Neural cell (in vitro differentiated cells): ENCODE measurements at regions not wholly inside any gene's neighbourhood (a gene's known extent, or its start where the extent isn't known, plus 50 kb on each side); places are given as distances from the start of the nearest gene placed in this dataset.

Experiments
- H2AFZ ChIP-seq: fragments of 200-600, 300-800 bp; sonication (generic), shearing (Covaris generic); 2 replicates; pipeline ENCODE4 v1.6.0; 2014; ENCODE audit warnings: low read depth, mild to moderate bottlenecking, antibody characterized with exemption, low read length, moderate library complexity
- H3F3A ChIP-seq: fragments of 200-600 bp; shearing (Covaris generic); 2 replicates; pipeline ENCODE4 v1.6.1; 2016; ENCODE audit warnings: mild to moderate bottlenecking, moderate library complexity, mixed read lengths, antibody characterized with exemption, low read length; ENCODE audit not compliant: insufficient read depth, poor library complexity, severe bottlenecking
- H3K27ac ChIP-seq: fragments of 200-600, 300-800 bp; sonication (generic), shearing (Covaris generic); 2 replicates; pipeline ENCODE4 v1.5.1; 2014; ENCODE audit warnings: mild to moderate bottlenecking, low read length, moderate library complexity
- H3K27me3 ChIP-seq: fragments of 300-800, 200-600 bp; sonication (generic), shearing (Covaris generic); 2 replicates; pipeline ENCODE4 v1.6.0; 2014; ENCODE audit warnings: mild to moderate bottlenecking, low read depth, low read length, moderate library complexity; ENCODE audit not compliant: insufficient read depth
- H3K36me3 ChIP-seq: fragments of 300-800, 200-600 bp; sonication (generic), shearing (Covaris generic); 2 replicates; pipeline ENCODE4 v1.5.1; 2014; ENCODE audit warnings: mild to moderate bottlenecking, antibody characterized with exemption, low read length, moderate library complexity; ENCODE audit not compliant: insufficient read depth
- H3K4me2 ChIP-seq: fragments of 300-800, 200-600 bp; sonication (generic), shearing (Covaris generic); 2 replicates; pipeline ENCODE4 v1.6.0; 2014; ENCODE audit warnings: mild to moderate bottlenecking, low read length
- H3K4me3 ChIP-seq: fragments of 300-800, 200-600 bp; sonication (generic), shearing (Covaris generic); 2 replicates; pipeline ENCODE4 v1.5.1; 2014; ENCODE audit warnings: mild to moderate bottlenecking, low read length, moderate library complexity
- H3K79me2 ChIP-seq: fragments of 200-600 bp; shearing (Covaris generic); replicated peaks from 2 replicates; pipeline ENCODE4 v1.6.0; 2014; ENCODE audit warnings: mild to moderate bottlenecking, low read length, moderate library complexity; ENCODE audit not compliant: insufficient read depth
- H3K9ac ChIP-seq: fragments of 300-800, 200-600 bp; sonication (generic), shearing (Covaris generic); 2 replicates; pipeline ENCODE4 v1.6.1; 2016; ENCODE audit warnings: mild to moderate bottlenecking, low read length, mixed read lengths
- H3K9me2 ChIP-seq: fragments of 200-600 bp; shearing (Covaris generic); 2 replicates; pipeline ENCODE4 v1.6.1; 2016; ENCODE audit warnings: mild to moderate bottlenecking, low read length, mixed read lengths; ENCODE audit not compliant: insufficient read depth
- H3K9me3 ChIP-seq: fragments of 200-600, 300-800 bp; sonication (generic), shearing (Covaris generic); 2 replicates; pipeline ENCODE4 v1.6.1; 2016; ENCODE audit warnings: mild to moderate bottlenecking, mixed run types, low read length, moderate library complexity, mixed read lengths
- H4K20me1 ChIP-seq: fragments of 200-600 bp; shearing (Covaris generic); 2 replicates; pipeline ENCODE4 v1.6.1; 2016; ENCODE audit warnings: mild to moderate bottlenecking, mixed run types; ENCODE audit not compliant: insufficient read depth
- CTCF ChIP-seq: fragments of 450-650 bp; IDR thresholded peaks from 2 replicates; pipeline ENCODE4 v1.5.1; 2014; ENCODE audit warnings: antibody characterized with exemption, mild to moderate bottlenecking, moderate library complexity; ENCODE audit not compliant: poor library complexity, severe bottlenecking
- EP300 ChIP-seq: fragments of 450-650 bp; conservative IDR thresholded peaks from 2 replicates; pipeline ENCODE4 v1.6.1; 2014; ENCODE audit warnings: antibody characterized with exemption, mild to moderate bottlenecking, moderate library complexity; ENCODE audit not compliant: poor library complexity, severe bottlenecking
- EZH2 ChIP-seq: fragments of 200-600, 300-800 bp; shearing (Covaris generic), sonication (generic); IDR thresholded peaks from 2 replicates; pipeline ENCODE4 v1.6.1; 2014; ENCODE audit warnings: antibody characterized with exemption, low read length, borderline replicate concordance, mild to moderate bottlenecking; ENCODE audit not compliant: insufficient read depth, poor library complexity, severe bottlenecking
- MXI1 ChIP-seq: fragments of 450-650 bp; conservative IDR thresholded peaks from 2 replicates; pipeline ENCODE4 v1.6.1; 2014; ENCODE audit warnings: antibody characterized with exemption, mild to moderate bottlenecking; ENCODE audit not compliant: poor library complexity, severe bottlenecking
- POLR2AphosphoS5 ChIP-seq: IDR thresholded peaks from 2 replicates; pipeline ENCODE4 v1.6.1; 2012
- RAD21 ChIP-seq: fragments of 450-650 bp; conservative IDR thresholded peaks from 2 replicates; pipeline ENCODE4 v1.6.1; 2014; ENCODE audit warnings: antibody characterized with exemption, mild to moderate bottlenecking, moderate library complexity
- REST ChIP-seq: IDR thresholded peaks from 2 replicates; pipeline ENCODE4 v1.6.1; 2012; ENCODE audit warnings: borderline replicate concordance
- SMC3 ChIP-seq: fragments of 450-650 bp; conservative IDR thresholded peaks from 2 replicates; pipeline ENCODE4 v1.6.1; 2014; ENCODE audit warnings: antibody characterized with exemption, mild to moderate bottlenecking, moderate library complexity; ENCODE audit not compliant: poor library complexity
- TAF1 ChIP-seq: IDR thresholded peaks from 2 replicates; pipeline ENCODE4 v1.6.1; 2012; ENCODE audit warnings: low read depth

GRCh38 chr12:58668233-58668632, 252.1 kb downstream of the LRIG3 start:
- H2AFZ ChIP-seq: no peak overlapping the region
- no peak overlapping the region for H3K9ac ChIP-seq
- no peaks in the 10 kb centered on the region for H3K27me3 ChIP-seq
- TF ChIP-seq POLR2AphosphoS5: no peak
- TF ChIP-seq REST: no peak
- no peak for TF ChIP-seq TAF1
- TF ChIP-seq CTCF: no peak
- TF ChIP-seq EP300: no peak
- TF ChIP-seq SMC3: no peak
- TF ChIP-seq MXI1: no peak
- no peak for TF ChIP-seq RAD21
- TF ChIP-seq EZH2: no peak
- H3K4me2 ChIP-seq: no peak overlapping the region
- H3K36me3 ChIP-seq: no peaks in the 10 kb centered on the region
- H3F3A ChIP-seq: no peaks in the 10 kb centered on the region
- no peak overlapping the region for H3K27ac ChIP-seq
- H3K4me3 ChIP-seq: no peak overlapping the region
- no peaks in the 10 kb centered on the region for H3K9me3 ChIP-seq
- H3K79me2 ChIP-seq: no peaks in the 10 kb centered on the region
- H3K9me2 ChIP-seq: no peaks in the 10 kb centered on the region
- no peaks in the 10 kb centered on the region for H4K20me1 ChIP-seq

GRCh38 chr12:58668871-58669270, 251.4 kb downstream of the LRIG3 start:
- Histone ChIP-seq H3K27me3 (no peaks in the 10 kb centered on the region), H3K9ac (no peak overlapping the region), H3K36me3 (no peaks in the 10 kb centered on the region), H3K9me2 (no peaks in the 10 kb centered on the region), H3F3A (no peaks in the 10 kb centered on the region), H3K79me2 (no peaks in the 10 kb centered on the region), H3K4me2 (no peak overlapping the region), H3K4me3 (no peak overlapping the region), H3K27ac (no peak overlapping the region), H2AFZ (no peak overlapping the region), H3K9me3 (no peaks in the 10 kb centered on the region), H4K20me1 (no peaks in the 10 kb centered on the region)
- no peak for TF ChIP-seq MXI1

GRCh38 chr12:58670623-58671022, 249.7 kb downstream of the LRIG3 start:
- no peaks in the 10 kb centered on the region for H3K79me2 ChIP-seq
- H3F3A ChIP-seq: no peaks in the 10 kb centered on the region
- H3K9me2 ChIP-seq: no peaks in the 10 kb centered on the region
- no peak for TF ChIP-seq MXI1
- TF ChIP-seq EP300: no peak
- no peak for TF ChIP-seq POLR2AphosphoS5
- no peak for TF ChIP-seq EZH2
- no peak for TF ChIP-seq CTCF
- TF ChIP-seq RAD21: no peak
- TF ChIP-seq TAF1: no peak
- TF ChIP-seq REST: no peak
- no peak for TF ChIP-seq SMC3
- no peak overlapping the region for H3K9ac ChIP-seq
- no peaks in the 10 kb centered on the region for H3K27me3 ChIP-seq
- H3K4me2 ChIP-seq: no peak overlapping the region
- no peak overlapping the region for H3K27ac ChIP-seq
- H3K9me3 ChIP-seq: no peaks in the 10 kb centered on the region
- no peak overlapping the region for H3K4me3 ChIP-seq
- H4K20me1 ChIP-seq: no peaks in the 10 kb centered on the region
- H3K36me3 ChIP-seq: no peaks in the 10 kb centered on the region
- H2AFZ ChIP-seq: no peak overlapping the region
